ENCODE measurements at regions not wholly inside any gene's neighbourhood (a gene's known extent, or its start where the extent isn't known, plus 50 kb on each side); places are given as distances from the start of the nearest gene placed in this dataset.
"Not testable (repeated sequence)": the region's sequence is repeated elsewhere in the genome, so short reads cannot be mapped to it uniquely, and the experiment has no call there.

- Histone ChIP-seq H3K36me3 (no peaks in the 10 kb centered on the region), H3K4me1 (replicated peaks) (peaks cover 24% of the 10 kb centered on the region), H3K9me3 (replicated peaks) (no peaks in the 10 kb centered on the region), H3K4me3 (no peak overlapping the region), H3K27ac (peak overlapping the region; percentile 56; the same call in 1 of the 2 replicates), H3K27me3 (replicated peaks) (no peaks in the 10 kb centered on the region)
- DNase-seq (ENCODE audit: low read depth in 1 of 2, low spot score in 2 of 2) = peak; percentile 58
These were observed 177.8 kb upstream of the ATP6AP2 start for GRCh38 chrX:40402831-40403533.

- no peak for DNase-seq (ENCODE audit: low read depth in 1 of 2, low spot score in 2 of 2)
- Histone ChIP-seq H3K27ac (no peak overlapping the region), H3K36me3 (no peaks in the 10 kb centered on the region), H3K4me3 (no peak overlapping the region), H3K4me1 (replicated peaks) (peaks cover 3% of the 10 kb centered on the region; the same call in 1 of the 2 replicates), H3K27me3 (replicated peaks) (no peaks in the 10 kb centered on the region), H3K9me3 (replicated peaks) (no peaks in the 10 kb centered on the region)
These were observed 185.7 kb upstream of the ATP6AP2 start for GRCh38 chrX:40395102-40395501.

- Histone ChIP-seq H3K27me3 (replicated peaks) (no peaks in the 10 kb centered on the region), H3K36me3 (no peaks in the 10 kb centered on the region), H3K4me1 (replicated peaks) (no peaks in the 10 kb centered on the region; the same call in 1 of the 2 replicates), H3K9me3 (replicated peaks) (no peaks in the 10 kb centered on the region), H3K4me3 (no peak overlapping the region), H3K27ac (no peak overlapping the region)
- DNase-seq (ENCODE audit: low read depth in 1 of 2, low spot score in 2 of 2) = no peak
These were observed 186.5 kb upstream of the ATP6AP2 start for GRCh38 chrX:40394302-40394701.

GRCh38 chrX:40392599-40392998 is 188.2 kb upstream of the ATP6AP2 start:
- H3K4me3 ChIP-seq = no peak overlapping the region
- no peaks in the 10 kb centered on the region for H3K9me3 ChIP-seq (replicated peaks)
- no peaks in the 10 kb centered on the region for H3K36me3 ChIP-seq
- DNase-seq (ENCODE audit: low read depth in 1 of 2, low spot score in 2 of 2) = no peak
- H3K4me1 ChIP-seq (replicated peaks) = no peaks in the 10 kb centered on the region
- no peak overlapping the region for H3K27ac ChIP-seq
- H3K27me3 ChIP-seq (replicated peaks) = no peaks in the 10 kb centered on the region

GRCh38 chrX:40391662-40392061 is 189.1 kb upstream of the ATP6AP2 start:
- H3K4me1 ChIP-seq (replicated peaks) = no peaks in the 10 kb centered on the region
- no peak for DNase-seq (ENCODE audit: low read depth in 1 of 2, low spot score in 2 of 2)
- H3K36me3 ChIP-seq = no peaks in the 10 kb centered on the region
- H3K4me3 ChIP-seq = no peak overlapping the region
- H3K9me3 ChIP-seq (replicated peaks) = no peaks in the 10 kb centered on the region
- no peak overlapping the region for H3K27ac ChIP-seq
- no peaks in the 10 kb centered on the region for H3K27me3 ChIP-seq (replicated peaks)

DNA sequence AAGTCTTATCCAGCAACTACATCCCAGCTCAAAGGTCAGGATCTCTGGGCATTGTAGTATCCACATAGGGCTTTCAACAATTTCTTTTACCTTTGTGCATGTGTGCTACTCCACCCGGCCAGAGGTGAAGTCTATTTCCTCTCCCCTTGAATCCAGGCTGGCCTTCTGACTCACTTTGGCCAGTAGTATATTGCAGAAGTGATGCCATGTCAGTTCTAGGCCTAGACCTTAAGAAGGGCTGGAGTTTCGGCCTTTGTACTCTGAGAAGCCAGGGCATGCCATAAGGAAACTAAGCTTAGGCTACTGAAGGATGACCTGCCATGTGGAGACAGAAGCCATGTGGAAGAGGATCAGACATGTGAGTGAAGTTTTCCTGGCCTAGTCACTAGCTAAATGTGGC is 191.2 kb upstream of the ATP6AP2 start:
- Histone ChIP-seq H3K27ac (no peak overlapping the region), H3K27me3 (replicated peaks) (no peaks in the 10 kb centered on the region), H3K4me3 (no peak overlapping the region), H3K9me3 (replicated peaks) (no peaks in the 10 kb centered on the region), H3K4me1 (replicated peaks) (no peaks in the 10 kb centered on the region), H3K36me3 (no peaks in the 10 kb centered on the region)
- no peak for DNase-seq (ENCODE audit: low read depth in 1 of 2, low spot score in 2 of 2)

DNA sequence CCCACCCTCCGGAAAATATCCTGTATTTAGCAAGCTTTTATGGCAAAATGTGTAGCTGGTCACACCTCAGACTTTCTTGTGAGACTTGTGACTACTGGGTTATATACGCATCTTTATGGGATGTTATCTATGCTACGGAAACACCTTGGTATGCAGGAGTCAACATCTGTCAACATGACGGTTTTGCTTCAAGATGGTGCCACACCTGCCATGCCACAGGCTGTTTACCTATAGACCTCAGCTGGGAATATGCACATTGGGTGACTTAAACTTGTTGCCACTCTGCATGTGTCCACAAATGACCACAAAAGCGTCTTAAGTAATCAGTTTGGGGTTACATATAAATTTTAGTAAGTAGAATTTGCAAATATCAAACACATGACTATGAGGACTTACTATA is 192.3 kb upstream of the ATP6AP2 start:
- Histone ChIP-seq H3K4me1 (replicated peaks) (no peaks in the 10 kb centered on the region), H3K36me3 (no peaks in the 10 kb centered on the region), H3K4me3 (no peak overlapping the region), H3K27me3 (replicated peaks) (no peaks in the 10 kb centered on the region), H3K27ac (no peak overlapping the region), H3K9me3 (replicated peaks) (no peaks in the 10 kb centered on the region)
- no peak for DNase-seq (ENCODE audit: low read depth in 1 of 2, low spot score in 2 of 2)

- DNase-seq (ENCODE audit: low read depth in 1 of 2, low spot score in 2 of 2); H3K27ac ChIP-seq; H3K27me3 ChIP-seq (replicated peaks); H3K4me1 ChIP-seq (replicated peaks); H3K4me3 ChIP-seq; H3K9me3 ChIP-seq (replicated peaks); H3K36me3 ChIP-seq: not testable (repeated sequence)
These were observed 192.9 kb upstream of the ATP6AP2 start for GRCh38 chrX:40387869-40388268.

- not testable (repeated sequence) for H3K4me1 ChIP-seq (replicated peaks); H3K27me3 ChIP-seq (replicated peaks); H3K27ac ChIP-seq; H3K36me3 ChIP-seq; H3K4me3 ChIP-seq; H3K9me3 ChIP-seq (replicated peaks); DNase-seq (ENCODE audit: low read depth in 1 of 2, low spot score in 2 of 2)
These were observed 193.5 kb upstream of the ATP6AP2 start for GRCh38 chrX:40387311-40387710.

- no peaks in the 10 kb centered on the region for H3K36me3 ChIP-seq
- H3K4me1 ChIP-seq (replicated peaks) = no peaks in the 10 kb centered on the region
- no peaks in the 10 kb centered on the region for H3K27me3 ChIP-seq (replicated peaks)
- DNase-seq (ENCODE audit: low read depth in 1 of 2, low spot score in 2 of 2) = no peak
- H3K4me3 ChIP-seq = no peak overlapping the region
- no peaks in the 10 kb centered on the region for H3K9me3 ChIP-seq (replicated peaks)
- no peak overlapping the region for H3K27ac ChIP-seq
These were observed 195.1 kb upstream of the ATP6AP2 start for GRCh38 chrX:40385682-40386081.

DNA sequence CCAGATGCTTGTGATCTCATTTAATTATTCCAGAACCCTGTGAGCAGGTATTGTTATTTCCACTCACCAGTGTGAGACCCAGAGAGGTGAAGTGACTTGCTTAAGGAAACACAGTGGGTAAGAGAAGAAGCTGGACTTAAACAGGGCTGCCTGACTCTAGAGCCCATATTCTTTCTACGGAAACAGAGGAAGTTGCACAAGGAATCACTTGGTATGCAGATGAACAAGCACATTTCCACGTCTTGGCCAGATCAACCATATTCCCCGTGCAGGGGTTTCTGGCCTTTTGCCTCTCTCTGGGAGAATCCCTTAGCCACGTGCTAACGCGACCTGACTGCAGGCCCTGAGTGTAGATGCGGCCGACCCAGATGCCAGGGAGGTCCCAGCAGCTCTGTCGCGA is 195.5 kb upstream of the ATP6AP2 start:
- no peaks in the 10 kb centered on the region for H3K4me1 ChIP-seq (replicated peaks)
- no peak overlapping the region for H3K4me3 ChIP-seq
- H3K27ac ChIP-seq = no peak overlapping the region
- no peaks in the 10 kb centered on the region for H3K36me3 ChIP-seq
- H3K27me3 ChIP-seq (replicated peaks) = no peaks in the 10 kb centered on the region
- no peaks in the 10 kb centered on the region for H3K9me3 ChIP-seq (replicated peaks)
- no peak for DNase-seq (ENCODE audit: low read depth in 1 of 2, low spot score in 2 of 2)

- no peaks in the 10 kb centered on the region for H3K27me3 ChIP-seq (replicated peaks)
- DNase-seq (ENCODE audit: low read depth in 1 of 2, low spot score in 2 of 2) = no peak
- no peak overlapping the region for H3K27ac ChIP-seq
- no peaks in the 10 kb centered on the region for H3K9me3 ChIP-seq (replicated peaks)
- no peaks in the 10 kb centered on the region for H3K36me3 ChIP-seq
- H3K4me1 ChIP-seq (replicated peaks) = no peaks in the 10 kb centered on the region
- H3K4me3 ChIP-seq = no peak overlapping the region
These were observed 196.8 kb upstream of the ATP6AP2 start for GRCh38 chrX:40383969-40384368.

- Histone ChIP-seq H3K4me1 (replicated peaks) (no peaks in the 10 kb centered on the region), H3K9me3 (replicated peaks) (no peaks in the 10 kb centered on the region), H3K36me3 (no peaks in the 10 kb centered on the region), H3K27me3 (replicated peaks) (no peaks in the 10 kb centered on the region), H3K27ac (no peak overlapping the region), H3K4me3 (no peak overlapping the region)
- no peak for DNase-seq (ENCODE audit: low read depth in 1 of 2, low spot score in 2 of 2)
These were observed 197.4 kb upstream of the ATP6AP2 start for GRCh38 chrX:40383360-40383759.

DNA sequence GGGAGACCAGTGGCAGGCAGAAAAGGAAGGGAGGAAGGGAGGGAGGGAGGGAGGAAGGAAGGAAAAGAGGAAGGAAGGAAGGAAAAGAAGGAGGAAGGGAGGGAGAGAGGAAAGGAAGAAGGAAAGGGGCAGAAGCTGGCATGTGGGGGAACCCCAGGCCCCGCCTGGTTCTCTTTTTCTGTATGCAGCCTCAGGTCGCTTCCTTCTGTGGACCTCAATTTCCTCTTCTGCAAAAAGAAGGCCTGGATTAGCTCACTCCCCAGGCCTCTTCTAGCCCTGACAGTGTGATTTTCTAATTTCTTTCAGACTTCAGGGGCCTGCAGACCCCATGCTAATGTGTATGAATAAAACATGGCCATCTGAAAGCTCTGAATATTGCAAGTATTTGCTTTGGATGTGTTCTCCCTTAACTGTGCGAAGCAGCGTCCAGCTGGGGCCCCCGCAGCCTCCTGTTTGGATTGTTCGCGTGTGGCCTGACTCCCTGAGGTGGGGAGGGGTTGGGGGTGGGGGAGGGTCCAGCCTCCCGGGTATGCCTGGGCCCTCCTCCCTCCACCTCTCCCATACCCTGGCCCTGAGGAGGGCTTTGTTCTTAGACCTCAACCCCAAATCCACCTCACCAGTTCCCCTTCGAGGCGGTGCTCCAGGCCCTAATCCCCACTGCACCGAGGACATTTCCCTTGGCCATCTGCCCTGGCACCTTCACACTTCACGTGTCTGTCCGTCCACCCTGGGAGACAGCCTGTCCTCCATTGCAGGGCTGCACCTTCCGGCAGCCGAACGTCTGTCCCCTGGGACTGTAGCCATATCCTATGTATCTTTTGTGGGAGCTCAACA is 199.9 kb upstream of the ATP6AP2 start:
- Histone ChIP-seq H3K4me1 (replicated peaks) (no peaks in the 10 kb centered on the region), H3K36me3 (no peaks in the 10 kb centered on the region), H3K9me3 (replicated peaks) (no peaks in the 10 kb centered on the region), H3K27me3 (replicated peaks) (no peaks in the 10 kb centered on the region), H3K4me3 (no peak overlapping the region), H3K27ac (no peak overlapping the region)
- no peak for DNase-seq (ENCODE audit: low read depth in 1 of 2, low spot score in 2 of 2)

Data from SJSA1 (cell line).